ENCODE measurements at regions not wholly inside any gene's neighbourhood (a gene's known extent, or its start where the extent isn't known, plus 50 kb on each side); places are given as distances from the start of the nearest gene placed in this dataset.

DNA sequence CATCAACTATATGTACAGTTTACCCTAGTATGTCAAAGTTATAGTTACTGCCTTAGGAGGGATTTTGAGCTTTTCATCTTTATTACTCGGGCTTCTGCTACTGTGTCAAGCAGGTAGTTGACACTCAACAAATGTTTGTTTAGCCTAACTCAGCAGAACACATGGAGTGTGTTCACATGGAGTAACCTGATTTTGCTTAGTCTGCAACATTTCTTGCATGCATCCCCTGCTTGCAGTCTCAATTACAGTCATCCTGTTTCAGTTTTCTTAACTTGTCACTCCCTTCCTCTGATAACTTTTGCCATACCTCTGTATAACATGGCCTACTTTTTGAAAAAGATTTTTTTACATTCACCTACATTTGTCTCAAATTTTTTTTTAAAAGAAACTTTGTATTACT, 135.5 kb downstream of the NMUR2 start:
- no peak for TF ChIP-seq MXI1 (IDR thresholded peaks at IDR 0.05; ENCODE audit: low read depth, low read length)
- no peak for TF ChIP-seq YY1 (IDR thresholded peaks at IDR 0.05; ENCODE audit: low read depth, low read length)
- no peak for TF ChIP-seq RCOR1 (conservative IDR thresholded peaks at IDR 0.05; ENCODE audit: low read depth, low read length)
